Panc1 (cell line): ENCODE measurements at regions not wholly inside any gene's neighbourhood (a gene's known extent, or its start where the extent isn't known, plus 50 kb on each side); places are given as distances from the start of the nearest gene placed in this dataset.

Experiments used
- ATAC-seq: fragments of 200-7000 bp; cut with Tn5 transposase; 2 replicates; pipeline ENCODE4 v1.9.1; 2020; ENCODE audit warnings: mild to moderate bottlenecking, moderate library complexity
- BruUV-seq: library from RNA; stranded (reverse); fragments of 400-500 nt; replicated peaks from 2 replicates; lab custom pipeline; 2021; lab: Mats Ljungman, UMichigan
- CTCF ChIA-PET: fragments of 300-600 bp; sonication (Branson Sonifier 250); formaldehyde crosslinking; loops from one replicate; lab custom pipeline; 2022; ENCODE audit warnings: antibody characterized with exemption; lab: Charles Lee
- POLR2A ChIA-PET: fragments of 300-600 bp; sonication (Branson Sonifier 250); formaldehyde crosslinking; loops from one replicate; lab custom pipeline; 2022; ENCODE audit warnings: antibody characterized with exemption; lab: Charles Lee
- DNase-seq: peaks from one replicate; pipeline ENCODE4 v3.0.0-alpha.2; 2010; ENCODE audit warnings: low read depth, low spot score
- H3K27ac ChIP-seq: 2 replicates; pipeline ENCODE4 v1.5.1; 2011; ENCODE audit warnings: mild to moderate bottlenecking, low read length, inconsistent platforms
- H3K27me3 ChIP-seq: fragments of 200-500 bp; sonication (Bioruptor generic); 2 replicates; pipeline ENCODE4 v1.6.0; 2014; ENCODE audit warnings: low read length, inconsistent platforms; ENCODE audit not compliant: control insufficient read depth, insufficient read depth
- H3K36me3 ChIP-seq: fragments of 200-500 bp; sonication (Bioruptor generic); 2 replicates; pipeline ENCODE4 v1.5.1; 2014; ENCODE audit warnings: inconsistent platforms, mild to moderate bottlenecking, low read length, moderate library complexity; ENCODE audit not compliant: control insufficient read depth, insufficient read depth
- H3K4me1 ChIP-seq: 2 replicates; pipeline ENCODE4 v1.5.1; 2011; ENCODE audit warnings: inconsistent platforms, mild to moderate bottlenecking, low read length, moderate library complexity; ENCODE audit not compliant: control insufficient read depth, insufficient read depth
- H3K4me3 ChIP-seq, 2 experiments: 2 replicates each; pipeline ENCODE4 v1.5.1; 2011 to 2012; ENCODE audit warnings: low read depth in 2 of 2, low read length in 2 of 2, mild to moderate bottlenecking in 2 of 2, inconsistent platforms in 1 of 2, moderate library complexity in 1 of 2
- H3K9me3 ChIP-seq: fragments of 200-500 bp; sonication (Bioruptor generic); 2 replicates; pipeline ENCODE4 v1.5.1; 2014; ENCODE audit warnings: low read depth, mild to moderate bottlenecking, inconsistent platforms, low read length, moderate library complexity; ENCODE audit not compliant: control insufficient read depth, insufficient read depth
- CTCF ChIP-seq: fragments of 450-650 bp; IDR thresholded peaks from 2 replicates; pipeline ENCODE4 v1.5.1; 2017; ENCODE audit warnings: mild to moderate bottlenecking
- POLR2AphosphoS5 ChIP-seq: IDR thresholded peaks from 2 replicates; pipeline ENCODE4 v1.6.1; 2012; ENCODE audit warnings: mild to moderate bottlenecking, low read depth, low read length, moderate library complexity
- SIN3A ChIP-seq: IDR thresholded peaks from 2 replicates; pipeline ENCODE4 v1.6.1; 2012; ENCODE audit warnings: low read depth, mild to moderate bottlenecking, low read length, moderate library complexity, borderline replicate concordance; ENCODE audit not compliant: insufficient read depth
- TCF7L2 ChIP-seq: IDR thresholded peaks from 2 replicates; pipeline ENCODE4 v1.6.1; 2011; ENCODE audit warnings: mild to moderate bottlenecking, low read depth, low read length, inconsistent platforms
- in situ Hi-C: cut with HindIII; loops from 2 replicates; pipeline ENCODE4 v1.10.0; 2016; ENCODE audit warnings: low sequenced_read_pairs, low pct_unique_long_range_greater_than_20kb
- intact Hi-C: fragments of 100-400 bp; cut with micrococcal nuclease; formaldehyde crosslinking; loops from one replicate; pipeline ENCODE4 v1.10.0; 2022; ENCODE audit not compliant: unreplicated experiment
- TF ChIP-seq, protein P1 (sequence below), 2 experiments: IDR thresholded peaks; 2 replicates each; pipeline ENCODE4 v1.6.1; 2011 to 2012; ENCODE audit warnings: low read depth in 2 of 2, control low read depth in 1 of 2, low read length in 1 of 2, mild to moderate bottlenecking in 1 of 2, moderate library complexity in 1 of 2; ENCODE audit not compliant: insufficient read depth in 1 of 2

DNA sequence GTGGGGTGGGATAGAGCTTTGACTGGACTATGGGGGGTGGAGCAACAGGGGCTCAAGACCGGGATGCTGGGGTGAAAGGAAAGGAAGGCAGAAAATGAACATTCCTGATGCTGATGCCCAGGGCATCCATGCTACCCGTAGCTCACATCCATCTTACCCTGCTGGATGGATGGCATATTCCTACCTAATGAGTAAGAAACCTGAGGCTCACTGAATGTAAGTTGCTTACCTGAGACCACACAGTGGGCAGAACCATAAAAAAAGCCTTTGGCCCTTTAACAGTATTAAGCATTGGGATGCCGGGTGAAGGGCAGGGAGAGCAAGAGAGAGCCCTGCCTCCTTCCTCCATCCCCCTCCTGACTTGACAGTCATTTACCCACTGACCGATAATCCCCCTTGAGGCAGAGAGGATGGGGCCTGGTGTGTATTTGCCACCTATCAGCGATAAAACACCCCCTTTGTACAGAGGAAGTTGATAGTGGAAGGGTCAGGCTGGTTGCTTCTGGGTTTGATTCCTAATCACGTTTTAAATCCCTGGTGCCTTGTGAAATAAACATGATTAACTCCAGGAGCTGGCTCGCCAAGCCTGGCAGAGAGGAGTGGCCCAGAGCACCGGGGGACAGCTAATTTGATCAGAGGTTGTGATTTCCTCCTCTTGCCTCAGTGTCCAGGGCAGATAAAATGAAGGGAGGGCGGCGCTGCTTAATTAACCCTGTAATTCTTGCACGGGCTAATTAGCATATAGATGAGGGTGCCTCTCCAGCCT is 105.9 kb upstream of the HS6ST1 start:
- ATAC-seq (no peak), DNase-seq (no peak)
- H3K36me3 ChIP-seq = no peaks in the 10 kb centered on the region
- no TSS peak for BruUV-seq
- no peaks in the 10 kb centered on the region; the same call in none of the 2 replicates for H3K4me1 ChIP-seq
- H3K27ac ChIP-seq = no peak overlapping the region
- ChIA-PET POLR2A (no interaction called here), CTCF (no interaction called here)
- TF ChIP-seq CTCF = no peak
- TF ChIP-seq TCF7L2 = no peak
- TF ChIP-seq, protein P1, sequence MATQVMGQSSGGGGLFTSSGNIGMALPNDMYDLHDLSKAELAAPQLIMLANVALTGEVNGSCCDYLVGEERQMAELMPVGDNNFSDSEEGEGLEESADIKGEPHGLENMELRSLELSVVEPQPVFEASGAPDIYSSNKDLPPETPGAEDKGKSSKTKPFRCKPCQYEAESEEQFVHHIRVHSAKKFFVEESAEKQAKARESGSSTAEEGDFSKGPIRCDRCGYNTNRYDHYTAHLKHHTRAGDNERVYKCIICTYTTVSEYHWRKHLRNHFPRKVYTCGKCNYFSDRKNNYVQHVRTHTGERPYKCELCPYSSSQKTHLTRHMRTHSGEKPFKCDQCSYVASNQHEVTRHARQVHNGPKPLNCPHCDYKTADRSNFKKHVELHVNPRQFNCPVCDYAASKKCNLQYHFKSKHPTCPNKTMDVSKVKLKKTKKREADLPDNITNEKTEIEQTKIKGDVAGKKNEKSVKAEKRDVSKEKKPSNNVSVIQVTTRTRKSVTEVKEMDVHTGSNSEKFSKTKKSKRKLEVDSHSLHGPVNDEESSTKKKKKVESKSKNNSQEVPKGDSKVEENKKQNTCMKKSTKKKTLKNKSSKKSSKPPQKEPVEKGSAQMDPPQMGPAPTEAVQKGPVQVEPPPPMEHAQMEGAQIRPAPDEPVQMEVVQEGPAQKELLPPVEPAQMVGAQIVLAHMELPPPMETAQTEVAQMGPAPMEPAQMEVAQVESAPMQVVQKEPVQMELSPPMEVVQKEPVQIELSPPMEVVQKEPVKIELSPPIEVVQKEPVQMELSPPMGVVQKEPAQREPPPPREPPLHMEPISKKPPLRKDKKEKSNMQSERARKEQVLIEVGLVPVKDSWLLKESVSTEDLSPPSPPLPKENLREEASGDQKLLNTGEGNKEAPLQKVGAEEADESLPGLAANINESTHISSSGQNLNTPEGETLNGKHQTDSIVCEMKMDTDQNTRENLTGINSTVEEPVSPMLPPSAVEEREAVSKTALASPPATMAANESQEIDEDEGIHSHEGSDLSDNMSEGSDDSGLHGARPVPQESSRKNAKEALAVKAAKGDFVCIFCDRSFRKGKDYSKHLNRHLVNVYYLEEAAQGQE (IDR thresholded peaks at IDR 0.05; ENCODE audit: insufficient read depth in 1 of 2, low read depth in 2 of 2, low read length in 1 of 2) = no peak
- intact Hi-C loops = no loop called here
- no peak overlapping the region for H3K4me3 ChIP-seq
- in situ Hi-C loops = no loop called here
- H3K9me3 ChIP-seq = peaks cover 3% of the 10 kb centered on the region; the same call in 1 of the 2 replicates
- no peaks in the 10 kb centered on the region for H3K27me3 ChIP-seq

GRCh38 chr2:128425216-128425615 is 106.5 kb upstream of the HS6ST1 start:
- H3K27ac ChIP-seq = no peak overlapping the region
- POLR2A ChIA-PET = no interaction called here
- TF ChIP-seq POLR2AphosphoS5 = no peak
- TF ChIP-seq, protein P1 (IDR thresholded peaks at IDR 0.05; ENCODE audit: insufficient read depth in 1 of 2, low read depth in 2 of 2, low read length in 1 of 2) = no peak
- no peak for TF ChIP-seq CTCF
- TF ChIP-seq TCF7L2 = no peak
- TF ChIP-seq SIN3A = no peak
- in situ Hi-C loops = no loop called here
- intact Hi-C loops = no loop called here
- CTCF ChIA-PET = no interaction called here
- no peaks in the 10 kb centered on the region for H3K27me3 ChIP-seq
- peaks cover 5% of the 10 kb centered on the region; the same call in 1 of the 2 replicates for H3K9me3 ChIP-seq
- DNase-seq = no peak
- H3K4me3 ChIP-seq = no peak overlapping the region
- H3K4me1 ChIP-seq = no peaks in the 10 kb centered on the region; the same call in none of the 2 replicates
- BruUV-seq = no TSS peak
- H3K36me3 ChIP-seq = no peaks in the 10 kb centered on the region
- no peak for ATAC-seq
